GM12874 (cell line): ENCODE measurements at regions not wholly inside any gene's neighbourhood (a gene's known extent, or its start where the extent isn't known, plus 50 kb on each side); places are given as distances from the start of the nearest gene placed in this dataset.

ENCODE experiments used
- TF ChIP-seq, protein P1 (sequence below): IDR thresholded peaks from 2 replicates; pipeline ENCODE4 v1.5.1; 2011; ENCODE audit warnings: low read depth, mild to moderate bottlenecking, control low read depth, low read length, moderate library complexity; ENCODE audit not compliant: insufficient read depth

DNA sequence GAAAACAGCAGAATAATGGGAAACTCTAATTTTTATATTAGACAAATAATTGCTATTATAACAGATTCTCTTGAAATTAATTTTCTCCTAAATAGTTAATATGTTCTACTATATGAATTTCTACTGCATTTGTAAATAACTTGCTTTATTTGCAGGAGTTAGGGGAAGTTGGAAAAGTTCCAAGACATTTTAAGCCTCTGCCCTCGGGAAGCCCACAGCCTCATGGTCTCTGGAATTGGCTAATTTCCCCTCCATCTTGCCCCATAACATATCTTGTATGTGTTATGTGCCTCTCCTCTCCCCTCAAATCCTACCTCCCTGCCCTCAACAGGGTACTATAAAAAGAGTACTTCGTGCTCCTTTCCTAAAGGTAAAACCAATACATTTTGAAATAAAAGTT is 271.4 kb upstream of the NR5A2 start:
- TF ChIP-seq, protein P1, sequence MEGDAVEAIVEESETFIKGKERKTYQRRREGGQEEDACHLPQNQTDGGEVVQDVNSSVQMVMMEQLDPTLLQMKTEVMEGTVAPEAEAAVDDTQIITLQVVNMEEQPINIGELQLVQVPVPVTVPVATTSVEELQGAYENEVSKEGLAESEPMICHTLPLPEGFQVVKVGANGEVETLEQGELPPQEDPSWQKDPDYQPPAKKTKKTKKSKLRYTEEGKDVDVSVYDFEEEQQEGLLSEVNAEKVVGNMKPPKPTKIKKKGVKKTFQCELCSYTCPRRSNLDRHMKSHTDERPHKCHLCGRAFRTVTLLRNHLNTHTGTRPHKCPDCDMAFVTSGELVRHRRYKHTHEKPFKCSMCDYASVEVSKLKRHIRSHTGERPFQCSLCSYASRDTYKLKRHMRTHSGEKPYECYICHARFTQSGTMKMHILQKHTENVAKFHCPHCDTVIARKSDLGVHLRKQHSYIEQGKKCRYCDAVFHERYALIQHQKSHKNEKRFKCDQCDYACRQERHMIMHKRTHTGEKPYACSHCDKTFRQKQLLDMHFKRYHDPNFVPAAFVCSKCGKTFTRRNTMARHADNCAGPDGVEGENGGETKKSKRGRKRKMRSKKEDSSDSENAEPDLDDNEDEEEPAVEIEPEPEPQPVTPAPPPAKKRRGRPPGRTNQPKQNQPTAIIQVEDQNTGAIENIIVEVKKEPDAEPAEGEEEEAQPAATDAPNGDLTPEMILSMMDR: no peak

- TF ChIP-seq, protein P1: no peak
Observed at GRCh38 chr1:199758626-199759255, 268.8 kb upstream of the NR5A2 start.

- TF ChIP-seq, protein P1: no peak
Observed at GRCh38 chr1:199759268-199759730, 268.2 kb upstream of the NR5A2 start.

DNA sequence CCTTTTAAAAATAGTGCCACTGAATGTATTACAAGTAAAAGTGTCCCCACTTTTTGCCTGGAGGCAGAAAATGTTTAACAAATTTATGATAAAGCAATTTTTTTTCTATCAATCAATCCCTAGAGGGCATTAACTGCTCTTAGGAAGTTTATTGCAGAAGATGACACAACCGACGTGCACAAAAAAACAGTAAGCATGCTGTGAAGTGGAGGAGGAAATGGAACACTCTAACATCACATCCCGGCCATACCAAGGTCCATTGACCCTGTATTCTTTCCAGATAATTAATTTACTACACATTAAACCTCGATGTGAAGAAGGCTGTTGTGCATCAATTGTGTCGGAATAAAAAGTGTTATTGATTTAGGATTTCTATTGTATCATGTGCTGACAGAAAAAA is 264.9 kb upstream of the NR5A2 start:
- TF ChIP-seq, protein P1: no peak

GRCh38 chr1:199766218-199766792 is 261.2 kb upstream of the NR5A2 start:
- TF ChIP-seq, protein P1: no peak

- TF ChIP-seq, protein P1: no peak
Observed at GRCh38 chr1:199767700-199768099, 259.8 kb upstream of the NR5A2 start.

- TF ChIP-seq, protein P1: no peak
Observed at GRCh38 chr1:199774433-199775089, 252.9 kb upstream of the NR5A2 start.
